ENCODE measurements at regions not wholly inside any gene's neighbourhood (a gene's known extent, or its start where the extent isn't known, plus 50 kb on each side); places are given as distances from the start of the nearest gene placed in this dataset.
"Not testable (repeated sequence)": the region's sequence is repeated elsewhere in the genome, so short reads cannot be mapped to it uniquely, and the experiment has no call there.

DNA sequence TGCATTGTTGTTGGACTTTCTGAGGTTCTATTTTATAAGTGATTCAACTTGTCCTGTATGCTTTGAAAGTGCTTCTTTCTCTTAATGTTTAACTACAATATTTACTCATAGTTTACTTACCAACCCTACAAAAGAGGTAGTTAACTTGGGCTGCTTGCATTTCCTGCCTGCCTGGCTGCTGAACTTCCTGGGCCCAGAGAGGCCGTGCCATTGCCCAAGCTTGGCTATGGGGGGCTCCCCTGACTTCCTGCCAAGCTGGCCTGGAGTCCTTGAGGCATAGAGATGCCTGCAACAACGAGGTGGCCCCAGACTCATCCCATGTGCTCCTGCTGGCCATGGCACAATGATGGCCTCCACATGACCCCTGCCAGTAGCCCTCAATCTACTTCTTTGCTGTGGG lies 361.6 kb upstream of the PLD5 start (continued):
- TF ChIP-seq, protein P1, sequence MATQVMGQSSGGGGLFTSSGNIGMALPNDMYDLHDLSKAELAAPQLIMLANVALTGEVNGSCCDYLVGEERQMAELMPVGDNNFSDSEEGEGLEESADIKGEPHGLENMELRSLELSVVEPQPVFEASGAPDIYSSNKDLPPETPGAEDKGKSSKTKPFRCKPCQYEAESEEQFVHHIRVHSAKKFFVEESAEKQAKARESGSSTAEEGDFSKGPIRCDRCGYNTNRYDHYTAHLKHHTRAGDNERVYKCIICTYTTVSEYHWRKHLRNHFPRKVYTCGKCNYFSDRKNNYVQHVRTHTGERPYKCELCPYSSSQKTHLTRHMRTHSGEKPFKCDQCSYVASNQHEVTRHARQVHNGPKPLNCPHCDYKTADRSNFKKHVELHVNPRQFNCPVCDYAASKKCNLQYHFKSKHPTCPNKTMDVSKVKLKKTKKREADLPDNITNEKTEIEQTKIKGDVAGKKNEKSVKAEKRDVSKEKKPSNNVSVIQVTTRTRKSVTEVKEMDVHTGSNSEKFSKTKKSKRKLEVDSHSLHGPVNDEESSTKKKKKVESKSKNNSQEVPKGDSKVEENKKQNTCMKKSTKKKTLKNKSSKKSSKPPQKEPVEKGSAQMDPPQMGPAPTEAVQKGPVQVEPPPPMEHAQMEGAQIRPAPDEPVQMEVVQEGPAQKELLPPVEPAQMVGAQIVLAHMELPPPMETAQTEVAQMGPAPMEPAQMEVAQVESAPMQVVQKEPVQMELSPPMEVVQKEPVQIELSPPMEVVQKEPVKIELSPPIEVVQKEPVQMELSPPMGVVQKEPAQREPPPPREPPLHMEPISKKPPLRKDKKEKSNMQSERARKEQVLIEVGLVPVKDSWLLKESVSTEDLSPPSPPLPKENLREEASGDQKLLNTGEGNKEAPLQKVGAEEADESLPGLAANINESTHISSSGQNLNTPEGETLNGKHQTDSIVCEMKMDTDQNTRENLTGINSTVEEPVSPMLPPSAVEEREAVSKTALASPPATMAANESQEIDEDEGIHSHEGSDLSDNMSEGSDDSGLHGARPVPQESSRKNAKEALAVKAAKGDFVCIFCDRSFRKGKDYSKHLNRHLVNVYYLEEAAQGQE (IDR thresholded peaks at IDR 0.05; ENCODE audit: unreplicated experiment) = no peak
- TF ChIP-seq, protein P2, sequence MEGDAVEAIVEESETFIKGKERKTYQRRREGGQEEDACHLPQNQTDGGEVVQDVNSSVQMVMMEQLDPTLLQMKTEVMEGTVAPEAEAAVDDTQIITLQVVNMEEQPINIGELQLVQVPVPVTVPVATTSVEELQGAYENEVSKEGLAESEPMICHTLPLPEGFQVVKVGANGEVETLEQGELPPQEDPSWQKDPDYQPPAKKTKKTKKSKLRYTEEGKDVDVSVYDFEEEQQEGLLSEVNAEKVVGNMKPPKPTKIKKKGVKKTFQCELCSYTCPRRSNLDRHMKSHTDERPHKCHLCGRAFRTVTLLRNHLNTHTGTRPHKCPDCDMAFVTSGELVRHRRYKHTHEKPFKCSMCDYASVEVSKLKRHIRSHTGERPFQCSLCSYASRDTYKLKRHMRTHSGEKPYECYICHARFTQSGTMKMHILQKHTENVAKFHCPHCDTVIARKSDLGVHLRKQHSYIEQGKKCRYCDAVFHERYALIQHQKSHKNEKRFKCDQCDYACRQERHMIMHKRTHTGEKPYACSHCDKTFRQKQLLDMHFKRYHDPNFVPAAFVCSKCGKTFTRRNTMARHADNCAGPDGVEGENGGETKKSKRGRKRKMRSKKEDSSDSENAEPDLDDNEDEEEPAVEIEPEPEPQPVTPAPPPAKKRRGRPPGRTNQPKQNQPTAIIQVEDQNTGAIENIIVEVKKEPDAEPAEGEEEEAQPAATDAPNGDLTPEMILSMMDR (conservative IDR thresholded peaks at IDR 0.05; ENCODE audit: low read depth in 2 of 2) = no peak

DNA sequence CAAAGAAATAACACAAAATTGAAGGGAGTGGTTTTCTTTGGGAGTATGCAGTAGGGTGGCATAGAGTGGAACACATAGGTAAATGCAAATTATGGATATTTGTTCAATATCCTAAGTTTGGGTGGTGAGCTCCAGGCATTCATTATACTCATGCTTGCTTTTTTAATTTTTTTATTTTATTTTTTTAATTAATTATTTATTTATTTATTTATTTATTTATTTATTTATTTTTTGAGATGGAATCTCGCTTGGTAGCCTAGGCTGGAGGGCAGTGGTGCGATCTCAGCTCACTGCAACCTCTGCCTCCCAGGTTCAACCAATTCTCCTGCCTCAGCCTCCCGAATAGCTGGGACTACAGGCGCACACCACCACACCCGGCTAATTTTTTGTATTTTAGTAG lies 355.5 kb upstream of the PLD5 start:
- not testable (repeated sequence) for H3K9me3 Mint-ChIP-seq; DNase-seq (ENCODE audit: low spot score)

DNA sequence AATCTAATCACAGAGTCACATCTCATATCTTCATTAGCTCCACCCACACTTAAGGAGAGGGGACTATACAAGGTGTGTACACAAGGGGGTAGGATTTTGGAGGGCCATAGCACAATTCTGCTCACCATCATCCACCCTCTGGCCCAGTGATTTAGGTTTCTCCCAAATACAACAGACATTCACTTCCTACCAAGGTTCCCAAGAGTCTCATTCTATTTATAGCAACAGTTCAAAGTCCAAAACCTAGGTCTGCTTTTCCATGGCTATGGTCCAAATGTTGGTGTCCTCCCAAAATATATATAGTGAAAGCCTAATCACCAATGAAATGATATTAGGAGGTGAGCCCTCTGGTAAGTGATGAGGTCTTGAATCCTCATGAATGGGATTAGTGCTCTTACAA lies 353.2 kb upstream of the PLD5 start:
- Histone ChIP-seq H3K9me2 (ENCODE audit: insufficient read depth) (no peaks in the 10 kb centered on the region), H3K27me3 (ENCODE audit: insufficient read depth) (no peaks in the 10 kb centered on the region), H3K4me3 (no peak overlapping the region), H2AFZ (no peak overlapping the region), H3K79me2 (replicated peaks; ENCODE audit: insufficient read depth) (no peaks in the 10 kb centered on the region), H4K20me1 (replicated peaks; ENCODE audit: insufficient read depth) (no peaks in the 10 kb centered on the region), H3K4me2 (no peak overlapping the region), H3K27ac (ENCODE audit: low read depth) (no peak overlapping the region), H3K4me1 (ENCODE audit: insufficient read depth) (no peaks in the 10 kb centered on the region), H3K36me3 (ENCODE audit: insufficient read depth) (no peaks in the 10 kb centered on the region), H3F3A (replicated peaks; ENCODE audit: low read depth) (no peaks in the 10 kb centered on the region)
- H3K27me3 Mint-ChIP-seq (ENCODE audit: insufficient read depth, low read depth, poor library complexity) = no peaks in the 10 kb centered on the region
- TF ChIP-seq NANOG (IDR thresholded peaks at IDR 0.05; ENCODE audit: borderline replicate concordance) = no peak
- TF ChIP-seq, protein P1 (IDR thresholded peaks at IDR 0.05; ENCODE audit: unreplicated experiment) = no peak
- TF ChIP-seq EZH2phosphoT487 (IDR thresholded peaks at IDR 0.05; ENCODE audit: unreplicated experiment) = no peak
- TF ChIP-seq CREB1 (CRISPR knock-in tag; IDR thresholded peaks at IDR 0.05; ENCODE audit: low read depth) = no peak
- TF ChIP-seq STAT1 (IDR thresholded peaks at IDR 0.05; ENCODE audit: unreplicated experiment) = no peak
- TF ChIP-seq, protein P3, sequence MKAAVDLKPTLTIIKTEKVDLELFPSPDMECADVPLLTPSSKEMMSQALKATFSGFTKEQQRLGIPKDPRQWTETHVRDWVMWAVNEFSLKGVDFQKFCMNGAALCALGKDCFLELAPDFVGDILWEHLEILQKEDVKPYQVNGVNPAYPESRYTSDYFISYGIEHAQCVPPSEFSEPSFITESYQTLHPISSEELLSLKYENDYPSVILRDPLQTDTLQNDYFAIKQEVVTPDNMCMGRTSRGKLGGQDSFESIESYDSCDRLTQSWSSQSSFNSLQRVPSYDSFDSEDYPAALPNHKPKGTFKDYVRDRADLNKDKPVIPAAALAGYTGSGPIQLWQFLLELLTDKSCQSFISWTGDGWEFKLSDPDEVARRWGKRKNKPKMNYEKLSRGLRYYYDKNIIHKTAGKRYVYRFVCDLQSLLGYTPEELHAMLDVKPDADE (IDR thresholded peaks at IDR 0.05) = no peak
- no peak for TF ChIP-seq POLR2AphosphoS5 (IDR thresholded peaks at IDR 0.05; ENCODE audit: low read depth)
- DNase-seq (ENCODE audit: low spot score) = no peak
- ATAC-seq = no peak
- no peaks in the 10 kb centered on the region for H3K36me3 Mint-ChIP-seq (ENCODE audit: low read depth)
- no peaks in the 10 kb centered on the region for H3K9me3 Mint-ChIP-seq
- no peak overlapping the region for H3K27ac Mint-ChIP-seq
- no peak overlapping the region for H3K4me3 Mint-ChIP-seq
- no peaks in the 10 kb centered on the region; the same call in 2 of the 3 replicates for H3K4me1 Mint-ChIP-seq

More for the DNA sequence above, 355.5 kb upstream of the PLD5 start:
- H3K36me3 Mint-ChIP-seq (ENCODE audit: low read depth); H2AFZ ChIP-seq; ATAC-seq; H3K27me3 Mint-ChIP-seq (ENCODE audit: insufficient read depth, low read depth, poor library complexity); H3F3A ChIP-seq (replicated peaks; ENCODE audit: low read depth); H3K4me1 Mint-ChIP-seq; H3K27ac Mint-ChIP-seq; H3K4me3 Mint-ChIP-seq; H3K4me3 ChIP-seq; H4K20me1 ChIP-seq (replicated peaks; ENCODE audit: insufficient read depth); H3K36me3 ChIP-seq (ENCODE audit: insufficient read depth); H3K27ac ChIP-seq (ENCODE audit: low read depth); H3K79me2 ChIP-seq (replicated peaks; ENCODE audit: insufficient read depth); H3K4me2 ChIP-seq; H3K4me1 ChIP-seq (ENCODE audit: insufficient read depth); H3K27me3 ChIP-seq (ENCODE audit: insufficient read depth); H3K9me2 ChIP-seq (ENCODE audit: insufficient read depth): not testable (repeated sequence)

Data from GM23338 (cell line).